ENCODE measurements at regions not wholly inside any gene's neighbourhood (a gene's known extent, or its start where the extent isn't known, plus 50 kb on each side); places are given as distances from the start of the nearest gene placed in this dataset.

DNA sequence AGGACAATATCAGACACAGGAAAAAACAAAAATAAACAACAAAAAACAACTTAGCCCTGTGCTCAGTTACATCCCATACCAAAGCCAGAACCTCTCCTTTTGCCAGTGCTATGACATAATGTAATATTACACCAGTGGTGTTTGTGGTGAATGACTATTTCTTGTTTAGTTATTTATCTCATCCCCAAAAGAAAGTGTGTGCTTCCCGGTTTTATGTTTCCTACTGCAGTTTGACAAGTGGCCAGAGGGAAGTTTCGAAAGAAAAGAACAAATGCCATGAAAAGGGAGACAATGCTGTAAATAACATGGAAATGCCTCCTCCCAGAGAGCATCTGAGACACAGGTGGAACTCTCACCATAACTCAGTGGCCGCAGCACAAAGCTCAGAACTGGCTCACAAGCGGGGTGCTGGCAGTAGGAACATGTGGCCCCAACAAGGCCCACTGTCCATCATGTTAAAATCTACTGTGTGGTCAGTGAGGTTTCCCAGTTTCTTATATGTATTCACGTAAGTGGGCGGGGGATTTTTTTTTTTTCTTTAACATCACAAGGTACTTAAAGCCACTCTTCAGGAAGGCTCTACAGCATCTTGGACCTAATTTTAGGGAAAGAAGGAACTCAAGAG lies 158.2 kb downstream of the BARHL2 start:
- peaks cover 43% of the 10 kb centered on the region for H3K4me1 ChIP-seq (ENCODE audit: control insufficient read depth, insufficient read depth, low read length)
- H3K36me3 ChIP-seq (ENCODE audit: control insufficient read depth, insufficient read depth, low read length) = no peaks in the 10 kb centered on the region
- H3K9ac ChIP-seq (ENCODE audit: low read depth, low read length) = no peak overlapping the region
- no peak overlapping the region for H3K4me3 ChIP-seq (ENCODE audit: low read depth, low read length)
- H3K9me3 ChIP-seq (ENCODE audit: control insufficient read depth, insufficient read depth, low read length) = no peaks in the 10 kb centered on the region
- no peak overlapping the region for H3K27ac ChIP-seq (ENCODE audit: low read depth, low read length)
- peaks cover 55% of the 10 kb centered on the region for H3K27me3 ChIP-seq (ENCODE audit: control insufficient read depth, insufficient read depth, low read length)

DNA sequence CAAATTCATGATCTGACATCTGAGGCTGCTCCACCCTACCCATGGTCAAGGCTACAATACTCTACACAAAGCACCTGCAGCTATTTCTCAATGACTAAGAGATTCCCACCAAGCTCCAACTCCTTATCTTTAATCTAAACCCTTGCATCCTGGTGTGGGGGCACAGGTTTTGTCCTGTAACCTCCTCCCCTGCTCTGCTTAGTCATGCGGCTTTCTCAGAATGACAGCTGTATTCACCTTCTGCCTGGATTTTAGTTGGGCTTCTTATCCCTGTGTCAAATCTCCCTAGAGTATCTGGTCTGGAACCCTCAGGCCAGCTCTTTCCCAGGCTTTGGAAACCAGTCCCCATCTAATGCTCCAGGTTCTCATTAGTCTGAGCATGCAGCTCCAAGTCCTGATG lies 159.0 kb downstream of the BARHL2 start:
- Histone ChIP-seq H3K4me1 (ENCODE audit: control insufficient read depth, insufficient read depth, low read length) (peaks cover 39% of the 10 kb centered on the region), H3K9ac (ENCODE audit: low read depth, low read length) (no peak overlapping the region), H3K4me3 (ENCODE audit: low read depth, low read length) (no peak overlapping the region), H3K27ac (ENCODE audit: low read depth, low read length) (peak overlapping the region; percentile 26), H3K27me3 (ENCODE audit: control insufficient read depth, insufficient read depth, low read length) (peaks cover 49% of the 10 kb centered on the region), H3K36me3 (ENCODE audit: control insufficient read depth, insufficient read depth, low read length) (no peaks in the 10 kb centered on the region), H3K9me3 (ENCODE audit: control insufficient read depth, insufficient read depth, low read length) (no peaks in the 10 kb centered on the region)

DNA sequence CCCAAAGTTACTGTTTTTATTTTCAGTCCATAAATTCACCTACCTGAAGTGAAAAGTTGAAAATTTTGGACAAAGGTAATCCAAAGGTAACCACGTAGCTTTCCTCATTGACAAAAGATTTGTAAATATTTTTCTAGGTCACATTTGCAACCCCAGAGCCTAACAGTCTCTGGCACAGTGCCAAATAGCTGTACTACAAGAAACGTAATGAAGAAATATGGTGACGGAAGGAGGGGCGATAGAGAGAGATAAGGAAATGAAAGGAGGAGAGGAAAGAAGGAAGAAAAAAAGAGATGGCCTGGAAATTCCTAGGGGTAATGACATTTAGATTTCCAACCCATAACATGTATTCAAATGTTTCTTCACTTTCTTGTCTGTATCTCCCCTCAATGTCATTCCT lies 159.4 kb downstream of the BARHL2 start:
- peaks cover 35% of the 10 kb centered on the region for H3K4me1 ChIP-seq (ENCODE audit: control insufficient read depth, insufficient read depth, low read length)
- H3K9ac ChIP-seq (ENCODE audit: low read depth, low read length) = no peak overlapping the region
- H3K27me3 ChIP-seq (ENCODE audit: control insufficient read depth, insufficient read depth, low read length) = peaks cover 45% of the 10 kb centered on the region
- no peak overlapping the region for H3K4me3 ChIP-seq (ENCODE audit: low read depth, low read length)
- H3K27ac ChIP-seq (ENCODE audit: low read depth, low read length) = peak overlapping the region; percentile 14
- H3K36me3 ChIP-seq (ENCODE audit: control insufficient read depth, insufficient read depth, low read length) = no peaks in the 10 kb centered on the region
- H3K9me3 ChIP-seq (ENCODE audit: control insufficient read depth, insufficient read depth, low read length) = no peaks in the 10 kb centered on the region

DNA sequence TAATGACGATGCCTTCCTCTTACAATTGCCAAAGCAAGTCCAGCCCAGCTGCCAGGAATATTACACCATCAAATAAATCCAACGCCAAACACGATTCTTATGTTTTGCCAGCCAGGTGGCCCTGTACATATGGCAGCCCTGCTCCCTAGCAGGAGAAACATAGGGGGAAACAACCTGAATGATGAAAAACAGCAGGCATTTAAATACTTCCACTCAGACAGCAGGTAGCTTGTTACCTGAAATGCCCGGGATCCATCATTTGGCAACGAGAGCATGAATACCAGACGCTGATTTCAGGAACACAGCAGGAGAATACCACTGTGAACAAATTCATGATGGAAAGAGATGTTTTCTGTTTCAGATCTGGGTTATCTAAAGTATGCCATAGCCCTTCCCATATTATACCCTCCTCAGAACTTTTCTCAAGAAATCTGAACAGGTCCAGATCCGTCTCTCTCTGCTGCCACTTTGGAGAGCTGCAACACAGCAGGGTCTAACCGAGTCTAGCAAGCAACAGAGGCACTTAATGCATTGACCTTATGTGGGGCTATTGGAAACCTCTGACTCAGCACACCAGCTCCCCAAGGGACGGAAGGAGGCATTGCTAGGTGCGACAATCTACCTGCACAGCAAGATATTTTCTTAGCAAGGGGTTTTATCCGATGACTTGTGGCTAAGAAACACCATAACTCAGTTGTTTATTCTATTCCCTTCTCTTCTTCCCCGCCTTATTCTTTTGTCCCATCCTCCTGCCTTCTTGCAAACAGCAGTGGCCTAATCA lies 166.3 kb downstream of the BARHL2 start:
- H3K27ac ChIP-seq (ENCODE audit: low read depth, low read length) = no peak overlapping the region
- H3K36me3 ChIP-seq (ENCODE audit: control insufficient read depth, insufficient read depth, low read length) = no peaks in the 10 kb centered on the region
- H3K27me3 ChIP-seq (ENCODE audit: control insufficient read depth, insufficient read depth, low read length) = no peaks in the 10 kb centered on the region
- H3K4me3 ChIP-seq (ENCODE audit: low read depth, low read length) = no peak overlapping the region
- H3K9ac ChIP-seq (ENCODE audit: low read depth, low read length) = no peak overlapping the region
- no peaks in the 10 kb centered on the region for H3K9me3 ChIP-seq (ENCODE audit: control insufficient read depth, insufficient read depth, low read length)
- H3K4me1 ChIP-seq (ENCODE audit: control insufficient read depth, insufficient read depth, low read length) = no peaks in the 10 kb centered on the region; the same call in 1 of the 2 replicates

DNA sequence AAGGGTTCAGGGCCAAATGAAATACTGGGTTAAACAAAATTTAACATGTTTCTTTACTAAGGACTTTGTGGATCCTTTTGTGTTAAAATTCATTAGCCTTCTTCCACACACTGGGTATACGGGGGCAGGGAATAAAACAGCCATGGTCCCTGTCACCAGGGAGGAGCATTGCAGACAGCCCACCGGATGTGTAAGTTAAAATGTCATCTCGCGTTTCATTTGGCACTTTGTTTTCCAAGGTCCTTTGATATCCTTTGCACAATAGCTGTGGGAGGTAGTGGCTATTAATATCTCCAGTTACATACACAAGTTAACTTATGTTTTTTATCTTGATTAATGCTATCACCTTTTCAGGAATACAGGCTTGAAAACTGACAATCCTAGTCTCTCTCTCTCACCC lies 172.7 kb downstream of the BARHL2 start:
- Histone ChIP-seq H3K9ac (ENCODE audit: low read depth, low read length) (no peak overlapping the region), H3K27me3 (ENCODE audit: control insufficient read depth, insufficient read depth, low read length) (no peaks in the 10 kb centered on the region), H3K4me3 (ENCODE audit: low read depth, low read length) (no peak overlapping the region), H3K4me1 (ENCODE audit: control insufficient read depth, insufficient read depth, low read length) (no peaks in the 10 kb centered on the region), H3K36me3 (ENCODE audit: control insufficient read depth, insufficient read depth, low read length) (no peaks in the 10 kb centered on the region), H3K27ac (ENCODE audit: low read depth, low read length) (no peak overlapping the region), H3K9me3 (ENCODE audit: control insufficient read depth, insufficient read depth, low read length) (no peaks in the 10 kb centered on the region)

DNA sequence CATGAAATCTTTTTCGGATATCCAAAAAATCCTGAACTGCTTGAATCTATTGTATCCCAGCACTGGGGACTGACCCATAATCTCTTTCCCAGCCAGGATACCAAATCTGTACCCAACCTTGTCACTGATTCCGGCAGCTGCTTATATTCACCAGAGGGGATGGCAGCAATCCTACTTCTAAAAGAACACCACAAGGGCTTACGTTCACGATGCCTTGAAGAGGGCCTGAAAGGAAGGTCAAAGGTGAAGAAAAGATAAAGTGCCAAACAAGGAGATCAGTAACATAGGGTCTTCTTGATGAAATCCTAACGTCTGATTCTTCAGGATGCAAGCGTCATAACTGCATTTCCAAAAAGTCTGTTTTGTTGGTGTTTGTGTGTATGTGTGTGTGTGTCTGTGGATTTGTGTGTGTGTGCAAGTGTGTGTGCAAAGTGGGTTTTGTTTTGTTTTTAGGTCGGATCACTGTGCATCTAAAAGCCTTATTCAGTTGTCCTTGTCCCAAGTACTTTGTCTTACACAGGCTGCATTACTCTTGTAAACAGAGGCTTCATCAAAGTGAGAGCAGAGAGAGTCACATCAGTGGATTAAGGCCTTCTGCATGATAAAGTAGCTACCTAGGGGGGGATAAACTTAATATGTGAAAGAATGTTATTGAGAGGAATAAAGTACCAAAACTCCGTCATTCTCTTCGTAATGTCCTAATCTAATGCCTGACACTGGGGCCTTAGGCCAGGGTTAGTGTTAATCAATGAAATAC lies 179.3 kb downstream of the BARHL2 start:
- Histone ChIP-seq H3K36me3 (ENCODE audit: control insufficient read depth, insufficient read depth, low read length) (no peaks in the 10 kb centered on the region), H3K4me1 (ENCODE audit: control insufficient read depth, insufficient read depth, low read length) (peaks cover 28% of the 10 kb centered on the region), H3K27me3 (ENCODE audit: control insufficient read depth, insufficient read depth, low read length) (no peaks in the 10 kb centered on the region; the same call in 1 of the 2 replicates), H3K27ac (ENCODE audit: low read depth, low read length) (peak overlapping the region; percentile 66), H3K9me3 (ENCODE audit: control insufficient read depth, insufficient read depth, low read length) (no peaks in the 10 kb centered on the region), H3K9ac (ENCODE audit: low read depth, low read length) (no peak overlapping the region), H3K4me3 (ENCODE audit: low read depth, low read length) (no peak overlapping the region)

DNA sequence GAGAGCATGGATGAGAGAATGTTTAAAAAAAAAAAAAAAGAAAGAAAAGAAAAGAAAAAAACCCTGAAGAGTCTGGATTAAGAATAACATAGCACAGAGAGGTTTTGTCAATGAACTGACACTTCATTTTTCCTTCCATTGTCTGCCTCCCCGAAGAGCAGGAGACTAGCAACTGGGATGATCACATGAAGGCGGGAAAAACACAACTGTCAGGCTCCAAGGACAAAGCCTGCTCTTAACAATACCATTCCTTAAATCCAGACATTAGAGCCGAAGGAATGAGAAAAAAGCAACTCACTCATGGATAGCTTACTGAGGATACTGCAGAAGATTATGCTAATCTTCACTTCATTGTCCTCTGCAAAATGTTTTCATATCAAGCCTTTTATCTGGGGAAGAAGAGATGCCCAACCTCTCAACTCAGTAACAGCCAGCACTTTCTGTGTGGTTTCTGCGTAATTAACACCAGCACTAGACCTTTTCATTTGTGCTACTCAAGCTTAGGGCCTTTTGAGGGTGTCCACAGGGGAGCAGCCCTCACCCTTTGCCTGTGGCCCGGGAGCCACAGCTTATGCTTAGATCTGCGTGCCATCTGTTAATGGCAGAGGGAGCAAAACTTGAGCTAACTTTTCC lies 182.3 kb downstream of the BARHL2 start:
- Histone ChIP-seq H3K4me3 (ENCODE audit: low read depth, low read length) (no peak overlapping the region), H3K4me1 (ENCODE audit: control insufficient read depth, insufficient read depth, low read length) (peaks cover 28% of the 10 kb centered on the region), H3K9ac (ENCODE audit: low read depth, low read length) (no peak overlapping the region), H3K36me3 (ENCODE audit: control insufficient read depth, insufficient read depth, low read length) (no peaks in the 10 kb centered on the region), H3K27me3 (ENCODE audit: control insufficient read depth, insufficient read depth, low read length) (no peaks in the 10 kb centered on the region; the same call in 1 of the 2 replicates), H3K9me3 (ENCODE audit: control insufficient read depth, insufficient read depth, low read length) (no peaks in the 10 kb centered on the region), H3K27ac (ENCODE audit: low read depth, low read length) (peak overlapping the region; percentile 65)

DNA sequence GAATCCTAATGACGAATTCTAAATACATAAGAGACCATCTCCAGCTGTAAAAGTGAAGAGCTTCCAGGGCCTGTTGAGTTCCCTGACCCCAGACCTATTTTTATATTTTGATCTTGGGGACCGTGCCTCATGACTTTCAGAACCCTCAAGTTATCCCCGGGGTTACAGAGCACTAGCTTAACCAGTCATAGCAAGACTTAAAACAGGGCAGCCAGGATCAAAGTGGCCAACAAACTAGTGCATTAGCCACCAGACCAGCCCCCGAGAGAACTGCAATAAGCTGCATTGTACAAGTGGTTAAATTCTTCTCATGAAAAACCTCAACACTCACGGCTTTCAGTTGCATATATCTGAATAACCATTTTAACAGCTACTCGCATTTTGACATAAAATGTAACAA lies 183.0 kb downstream of the BARHL2 start:
- Histone ChIP-seq H3K9me3 (ENCODE audit: control insufficient read depth, insufficient read depth, low read length) (no peaks in the 10 kb centered on the region), H3K27ac (ENCODE audit: low read depth, low read length) (peak overlapping the region; percentile 65), H3K27me3 (ENCODE audit: control insufficient read depth, insufficient read depth, low read length) (no peaks in the 10 kb centered on the region; the same call in 1 of the 2 replicates), H3K4me3 (ENCODE audit: low read depth, low read length) (no peak overlapping the region), H3K4me1 (ENCODE audit: control insufficient read depth, insufficient read depth, low read length) (peaks cover 32% of the 10 kb centered on the region), H3K36me3 (ENCODE audit: control insufficient read depth, insufficient read depth, low read length) (no peaks in the 10 kb centered on the region), H3K9ac (ENCODE audit: low read depth, low read length) (no peak overlapping the region)

DNA sequence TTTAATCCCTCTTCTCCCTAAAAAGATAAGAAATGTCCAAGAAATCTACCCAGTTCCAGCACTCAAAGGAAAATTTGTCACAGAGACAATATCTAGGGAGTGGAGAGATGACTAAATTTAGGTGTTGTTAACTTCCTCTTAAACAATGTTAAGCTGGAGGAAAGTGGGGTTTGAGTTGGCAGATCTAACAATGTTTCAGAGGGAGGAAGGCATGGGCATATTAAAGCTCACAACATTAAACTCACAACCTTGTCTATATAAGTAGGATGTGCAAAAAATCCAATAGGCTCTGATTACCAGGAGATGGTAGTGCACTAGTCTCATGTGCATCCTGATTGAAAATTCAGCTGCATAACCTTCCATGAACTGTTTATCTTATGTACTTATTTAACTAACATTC lies 190.1 kb downstream of the BARHL2 start:
- peaks cover 6% of the 10 kb centered on the region; the same call in 1 of the 2 replicates for H3K4me1 ChIP-seq (ENCODE audit: control insufficient read depth, insufficient read depth, low read length)
- no peaks in the 10 kb centered on the region for H3K9me3 ChIP-seq (ENCODE audit: control insufficient read depth, insufficient read depth, low read length)
- no peaks in the 10 kb centered on the region for H3K36me3 ChIP-seq (ENCODE audit: control insufficient read depth, insufficient read depth, low read length)
- no peak overlapping the region for H3K9ac ChIP-seq (ENCODE audit: low read depth, low read length)
- H3K4me3 ChIP-seq (ENCODE audit: low read depth, low read length) = no peak overlapping the region
- no peaks in the 10 kb centered on the region for H3K27me3 ChIP-seq (ENCODE audit: control insufficient read depth, insufficient read depth, low read length)
- no peak overlapping the region for H3K27ac ChIP-seq (ENCODE audit: low read depth, low read length)

DNA sequence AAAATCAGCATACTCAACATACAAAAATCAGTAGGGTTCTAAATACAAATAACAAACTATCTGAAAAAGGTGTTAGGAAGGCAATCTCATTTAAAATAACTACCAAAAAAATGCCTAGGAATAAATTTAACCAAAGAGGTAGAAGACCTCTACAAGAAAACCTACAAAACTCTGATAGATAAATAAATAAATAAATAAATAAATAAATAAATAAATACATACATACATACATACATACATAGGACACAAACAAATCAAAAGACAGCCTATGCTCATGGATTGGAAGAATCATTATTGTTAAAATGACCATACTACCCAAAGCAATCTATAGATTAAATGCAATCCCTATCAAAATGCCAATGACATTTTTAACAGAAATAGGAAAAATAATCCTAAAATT lies 194.7 kb downstream of the BARHL2 start:
- Histone ChIP-seq H3K4me1 (ENCODE audit: control insufficient read depth, insufficient read depth, low read length) (0 out of 2 replicates have a peak, but pooled peaks cover 4% of the 10 kb centered on the region), H3K9ac (ENCODE audit: low read depth, low read length) (no peak overlapping the region), H3K27me3 (ENCODE audit: control insufficient read depth, insufficient read depth, low read length) (no peaks in the 10 kb centered on the region), H3K36me3 (ENCODE audit: control insufficient read depth, insufficient read depth, low read length) (no peaks in the 10 kb centered on the region), H3K9me3 (ENCODE audit: control insufficient read depth, insufficient read depth, low read length) (no peaks in the 10 kb centered on the region), H3K27ac (ENCODE audit: low read depth, low read length) (no peak overlapping the region), H3K4me3 (ENCODE audit: low read depth, low read length) (no peak overlapping the region)
